Breast epithelium (tissue), 4 donors: ENCODE measurements at regions not wholly inside any gene's neighbourhood (a gene's known extent, or its start where the extent isn't known, plus 50 kb on each side); places are given as distances from the start of the nearest gene placed in this dataset.

ENCODE experiments used
- DNase-seq, 2 donors: peaks; one replicate each; pipeline ENCODE4 v3.0.0-alpha.2; 2019; ENCODE audit warnings: low spot score in 2 of 2
- H3K27ac ChIP-seq, 2 donors: fragments of 200-600 bp; sonication (generic) in 1 of 2; one replicate each; pipeline ENCODE4 v1.5.1; 2016 to 2019; ENCODE audit warnings: mild to moderate bottlenecking in 1 of 2
- H3K27me3 ChIP-seq, 2 donors: fragments of 200-600 bp; sonication (generic) in 1 of 2; one replicate each; pipeline versions ENCODE4 v1.5.1 to v1.6.0; 2017 to 2019; ENCODE audit warnings: control low read depth in 1 of 2, mild to moderate bottlenecking in 1 of 2
- H3K36me3 ChIP-seq: fragments of 200-600 bp; one replicate; pipeline ENCODE4 v1.5.1; 2019
- H3K4me1 ChIP-seq, 2 donors: fragments of 200-600 bp; sonication (generic); one replicate each; pipeline ENCODE4 v1.5.1; 2016 to 2019; ENCODE audit warnings: control low read depth in 1 of 2
- H3K4me3 ChIP-seq, 3 donors: fragments of 200-600 bp; sonication (generic); 1 replicate in 2 of 3; 2 replicates in 1 of 3; pipeline ENCODE4 v1.5.1; 2016 to 2019; ENCODE audit warnings: mild to moderate bottlenecking in 3 of 3, moderate library complexity in 2 of 3
- H3K9me3 ChIP-seq, 2 donors: fragments of 200-600 bp; sonication (generic) in 1 of 2; one replicate each; pipeline ENCODE4 v1.5.1; 2016 to 2019; ENCODE audit warnings: control low read depth in 1 of 2
- POLR2A ChIP-seq: fragments of 450-650 bp; IDR thresholded peaks from one replicate; pipeline ENCODE4 v1.6.1; 2016; ENCODE audit warnings: antibody characterized with exemption, mild to moderate bottlenecking, moderate library complexity
- POLR2AphosphoS5 ChIP-seq, 3 donors: sonication (generic); formaldehyde crosslinking; IDR thresholded peaks; one replicate each; pipeline ENCODE4 v1.6.1; 2017; ENCODE audit warnings: antibody characterized with exemption in 3 of 3
- intact Hi-C: fragments of 100-400 bp; cut with DNase I; formaldehyde crosslinking; loops from one replicate; pipeline ENCODE4 v1.15.1; 2023; ENCODE audit warnings: low total_unique reads
- TF ChIP-seq, protein P1 (sequence below), 3 donors: fragments of 450-650 bp; IDR thresholded peaks; one replicate each; pipeline ENCODE4 v1.5.1; 2016 to 2017; ENCODE audit warnings: antibody characterized with exemption in 3 of 3, mild to moderate bottlenecking in 3 of 3, moderate library complexity in 3 of 3

GRCh38 chr1:199295107-199295506 is 656.3 kb downstream of the PTPRC start:
- Histone ChIP-seq H3K4me1 (no peaks in the 10 kb centered on the region), H3K9me3 (no peaks in the 10 kb centered on the region), H3K27ac (no peak overlapping the region), H3K4me3 (no peak overlapping the region), H3K36me3 (no peaks in the 10 kb centered on the region), H3K27me3 (no peaks in the 10 kb centered on the region)
- TF ChIP-seq, protein P1, sequence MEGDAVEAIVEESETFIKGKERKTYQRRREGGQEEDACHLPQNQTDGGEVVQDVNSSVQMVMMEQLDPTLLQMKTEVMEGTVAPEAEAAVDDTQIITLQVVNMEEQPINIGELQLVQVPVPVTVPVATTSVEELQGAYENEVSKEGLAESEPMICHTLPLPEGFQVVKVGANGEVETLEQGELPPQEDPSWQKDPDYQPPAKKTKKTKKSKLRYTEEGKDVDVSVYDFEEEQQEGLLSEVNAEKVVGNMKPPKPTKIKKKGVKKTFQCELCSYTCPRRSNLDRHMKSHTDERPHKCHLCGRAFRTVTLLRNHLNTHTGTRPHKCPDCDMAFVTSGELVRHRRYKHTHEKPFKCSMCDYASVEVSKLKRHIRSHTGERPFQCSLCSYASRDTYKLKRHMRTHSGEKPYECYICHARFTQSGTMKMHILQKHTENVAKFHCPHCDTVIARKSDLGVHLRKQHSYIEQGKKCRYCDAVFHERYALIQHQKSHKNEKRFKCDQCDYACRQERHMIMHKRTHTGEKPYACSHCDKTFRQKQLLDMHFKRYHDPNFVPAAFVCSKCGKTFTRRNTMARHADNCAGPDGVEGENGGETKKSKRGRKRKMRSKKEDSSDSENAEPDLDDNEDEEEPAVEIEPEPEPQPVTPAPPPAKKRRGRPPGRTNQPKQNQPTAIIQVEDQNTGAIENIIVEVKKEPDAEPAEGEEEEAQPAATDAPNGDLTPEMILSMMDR (IDR thresholded peaks at IDR 0.05): no peak
- TF ChIP-seq POLR2A: no peak
- no peak for TF ChIP-seq POLR2AphosphoS5 (IDR thresholded peaks at IDR 0.05)
- no peak for DNase-seq
- intact Hi-C loops: loop anchor here (5.0 kb wide), 1 partner anchor 348 kb away; no protein-coding TSS in a partner anchor

DNA sequence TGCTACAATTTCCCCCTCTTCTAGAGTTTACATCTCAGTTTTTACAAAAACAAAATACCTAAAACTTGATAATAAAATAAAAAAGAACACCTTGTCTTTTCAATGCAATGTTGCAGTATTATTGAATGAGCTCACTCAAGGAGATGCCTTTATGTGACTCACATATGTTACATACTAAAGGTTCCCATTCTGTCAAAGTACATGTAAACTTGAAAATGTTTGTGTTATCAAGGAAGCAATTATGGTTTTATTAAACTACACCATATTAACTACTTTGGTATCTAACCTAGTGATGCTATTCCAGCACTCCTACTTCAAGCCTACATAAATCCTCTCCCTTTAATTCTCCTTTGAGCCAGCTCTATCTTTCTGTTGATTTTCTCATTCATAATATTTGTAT is 658.3 kb downstream of the PTPRC start:
- Histone ChIP-seq H3K27me3 (no peaks in the 10 kb centered on the region), H3K36me3 (no peaks in the 10 kb centered on the region), H3K4me1 (no peaks in the 10 kb centered on the region), H3K9me3 (no peaks in the 10 kb centered on the region), H3K27ac (no peak overlapping the region), H3K4me3 (no peak overlapping the region)
- no peak for DNase-seq
- intact Hi-C loops: loop anchor here (5.0 kb wide), 1 partner anchor 350 kb away; no protein-coding TSS in a partner anchor
- TF ChIP-seq POLR2A: no peak
- TF ChIP-seq, protein P1 (IDR thresholded peaks at IDR 0.05): no peak
- TF ChIP-seq POLR2AphosphoS5 (IDR thresholded peaks at IDR 0.05): no peak

GRCh38 chr1:199297887-199298286 is 659.0 kb downstream of the PTPRC start:
- H3K27ac ChIP-seq: no peak overlapping the region
- intact Hi-C loops: loop anchor here (5.0 kb wide), 1 partner anchor 351 kb away; no protein-coding TSS in a partner anchor
- H3K4me1 ChIP-seq: no peaks in the 10 kb centered on the region
- no peak overlapping the region for H3K4me3 ChIP-seq
- no peak for DNase-seq
- no peaks in the 10 kb centered on the region for H3K27me3 ChIP-seq
- TF ChIP-seq POLR2A (no peak), POLR2AphosphoS5 (IDR thresholded peaks at IDR 0.05) (no peak)
- TF ChIP-seq, protein P1 (IDR thresholded peaks at IDR 0.05): no peak
- H3K9me3 ChIP-seq: no peaks in the 10 kb centered on the region
- H3K36me3 ChIP-seq: no peaks in the 10 kb centered on the region

DNA sequence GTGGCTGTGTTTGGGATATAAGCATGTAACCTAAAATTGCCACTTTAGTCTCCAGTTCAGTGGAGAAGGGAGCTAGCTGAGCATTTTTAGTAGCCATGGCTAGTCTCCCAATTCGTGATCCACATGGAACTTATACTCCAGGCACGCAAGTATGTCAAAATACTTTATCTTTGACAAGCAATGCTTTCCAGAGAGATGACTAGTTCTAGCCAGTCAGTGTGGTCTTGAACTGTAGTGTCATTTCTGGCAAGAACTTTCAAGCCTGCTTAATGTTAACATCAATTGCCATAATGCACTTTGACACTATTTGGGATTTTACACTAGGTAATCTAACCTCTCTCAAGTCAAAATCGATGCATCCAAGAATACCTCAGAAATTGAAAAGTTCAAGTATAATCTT is 660.0 kb downstream of the PTPRC start:
- no peak for DNase-seq
- intact Hi-C loops: loop anchor here (5.0 kb wide), 1 partner anchor 352 kb away; no protein-coding TSS in a partner anchor
- TF ChIP-seq, protein P1 (IDR thresholded peaks at IDR 0.05): no peak
- TF ChIP-seq POLR2AphosphoS5 (IDR thresholded peaks at IDR 0.05) (no peak), POLR2A (no peak)
- H3K27ac ChIP-seq: no peak overlapping the region
- H3K36me3 ChIP-seq: no peaks in the 10 kb centered on the region
- no peak overlapping the region for H3K4me3 ChIP-seq
- H3K9me3 ChIP-seq: no peaks in the 10 kb centered on the region
- H3K27me3 ChIP-seq: no peaks in the 10 kb centered on the region
- H3K4me1 ChIP-seq: no peaks in the 10 kb centered on the region

- intact Hi-C loops: no loop called here
- Histone ChIP-seq H3K36me3 (no peaks in the 10 kb centered on the region), H3K9me3 (no peaks in the 10 kb centered on the region), H3K4me1 (no peaks in the 10 kb centered on the region), H3K27me3 (no peaks in the 10 kb centered on the region), H3K27ac (no peak overlapping the region), H3K4me3 (no peak overlapping the region)
- TF ChIP-seq, protein P1 (IDR thresholded peaks at IDR 0.05): no peak
- TF ChIP-seq POLR2AphosphoS5 (IDR thresholded peaks at IDR 0.05) (no peak), POLR2A (no peak)
- DNase-seq: no peak
Observed at GRCh38 chr1:199301472-199302217, 662.8 kb downstream of the PTPRC start.
